ENCODE measurements at regions not wholly inside any gene's neighbourhood (a gene's known extent, or its start where the extent isn't known, plus 50 kb on each side); places are given as distances from the start of the nearest gene placed in this dataset.

DNA sequence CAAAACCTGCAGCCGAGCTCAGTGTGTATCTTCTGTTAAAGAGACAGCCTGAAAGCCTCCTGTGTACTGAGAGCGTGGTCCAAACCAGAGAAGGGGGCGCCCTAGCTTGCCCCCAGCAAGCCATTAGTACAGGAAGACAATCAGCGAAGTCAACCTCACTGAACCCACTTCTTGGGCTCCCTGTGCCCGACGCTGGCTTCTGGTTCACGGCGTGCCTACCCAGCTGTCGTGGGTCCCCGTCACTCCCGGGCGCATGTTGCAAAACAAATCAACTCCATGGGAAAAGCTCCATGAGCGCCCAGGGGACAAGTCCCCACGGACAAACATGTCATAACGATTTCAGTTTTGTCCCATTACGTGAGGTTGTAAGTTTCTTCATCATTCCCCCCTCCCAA is 326.9 kb downstream of the SH3GL2 start:
- no peak for TF ChIP-seq CTCF (IDR thresholded peaks at IDR 0.05; ENCODE audit: low read depth, low read length, missing control alignments)
- in situ Hi-C loops (cut with HindIII; ENCODE audit: low sequenced_read_pairs): no loop called here
- no peak for DNase-seq (ENCODE audit: low read depth)
- H3K4me3 ChIP-seq (ENCODE audit: low read depth, low read length): no peak overlapping the region

DNA sequence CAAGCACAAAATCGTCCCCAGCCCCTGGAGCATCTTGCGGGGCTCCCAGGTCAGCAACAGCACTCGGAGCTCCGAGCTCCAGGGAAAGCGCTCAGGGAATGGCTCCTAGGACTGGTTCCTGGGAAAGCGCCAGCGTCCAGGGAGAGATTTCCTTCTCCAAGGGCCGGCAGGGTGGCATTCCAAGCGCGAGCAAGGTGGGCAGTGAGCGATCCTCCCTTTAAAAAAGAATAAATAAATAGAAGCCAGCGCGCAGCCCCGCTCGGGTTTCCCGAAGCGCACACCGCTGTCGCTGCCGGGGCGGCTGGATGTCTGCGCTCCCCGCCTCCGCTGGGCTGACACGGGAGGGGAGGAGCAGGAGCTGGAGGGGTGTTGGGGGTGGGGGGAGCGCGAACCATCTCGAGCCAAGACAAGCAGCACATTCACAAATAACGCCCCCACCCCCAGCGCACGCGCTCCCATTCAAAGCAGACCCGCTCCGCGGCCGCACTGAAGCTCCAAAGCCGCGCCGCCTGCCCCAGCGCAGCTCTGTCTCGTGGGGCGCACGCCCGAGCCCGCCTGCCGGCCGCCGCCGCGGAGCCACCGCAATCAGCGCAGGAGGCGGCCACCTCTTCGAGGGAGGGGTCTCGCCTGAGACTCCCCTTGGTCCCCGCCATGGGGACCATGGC is 327.4 kb downstream of the SH3GL2 start:
- no peak for DNase-seq (ENCODE audit: low read depth)
- no peak overlapping the region for H3K4me3 ChIP-seq (ENCODE audit: low read depth, low read length)
- in situ Hi-C loops (cut with HindIII; ENCODE audit: low sequenced_read_pairs): no loop called here
- no peak for TF ChIP-seq CTCF (IDR thresholded peaks at IDR 0.05; ENCODE audit: low read depth, low read length, missing control alignments)

DNA sequence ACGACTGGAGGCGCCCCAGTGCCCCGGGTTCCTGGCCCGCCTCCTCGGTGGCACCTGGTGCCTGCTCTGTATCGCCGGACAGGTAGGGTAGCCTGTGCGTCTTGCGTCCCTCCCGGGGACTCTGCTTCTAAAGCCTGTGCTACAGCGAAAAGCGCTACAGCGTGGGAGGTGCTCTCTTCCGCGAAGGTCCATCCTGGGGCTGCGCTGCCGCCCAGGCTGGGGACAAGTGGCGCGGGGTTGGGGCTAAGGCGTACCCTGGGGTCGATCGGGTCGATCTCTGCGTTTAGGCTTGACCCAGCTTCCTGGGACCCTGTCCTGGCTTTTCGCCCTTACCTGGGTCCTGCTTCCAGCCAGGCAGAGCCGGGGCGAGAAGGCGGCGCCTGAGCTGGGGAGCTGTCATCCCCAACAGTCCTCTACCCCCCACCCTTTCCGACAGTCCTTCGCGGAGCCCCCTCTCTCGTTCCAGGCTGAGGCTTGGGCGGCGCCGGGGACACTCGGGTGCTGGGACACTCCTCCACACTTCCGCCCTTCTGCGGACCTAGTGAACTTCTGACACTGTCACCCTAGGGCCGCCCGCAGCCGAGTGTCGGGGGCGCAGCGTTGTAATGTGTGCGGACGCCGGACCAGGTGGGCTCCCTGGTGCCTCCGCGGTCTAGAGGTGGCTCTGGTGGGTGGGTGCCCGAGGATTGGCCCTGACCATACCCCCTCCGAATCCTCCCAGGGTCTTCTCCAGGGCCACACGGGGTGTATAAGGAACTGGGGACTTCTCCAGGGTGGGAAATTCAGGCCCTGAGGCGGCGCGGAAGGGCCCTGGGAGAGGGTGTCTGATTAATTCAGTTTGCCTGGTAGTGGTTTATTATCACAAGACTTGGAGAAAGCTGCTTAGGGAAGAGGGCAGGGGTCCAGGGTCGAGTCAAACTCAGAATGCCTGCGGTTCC is 328.2 kb downstream of the SH3GL2 start:
- TF ChIP-seq CTCF (IDR thresholded peaks at IDR 0.05; ENCODE audit: low read depth, low read length, missing control alignments): no peak
- in situ Hi-C loops (cut with HindIII; ENCODE audit: low sequenced_read_pairs): no loop called here
- H3K4me3 ChIP-seq (ENCODE audit: low read depth, low read length): no peak overlapping the region
- DNase-seq (ENCODE audit: low read depth): no peak

- no peak for TF ChIP-seq CTCF (IDR thresholded peaks at IDR 0.05; ENCODE audit: low read depth, low read length, missing control alignments)
- DNase-seq (ENCODE audit: low read depth): no peak
- in situ Hi-C loops (cut with HindIII; ENCODE audit: low sequenced_read_pairs): no loop called here
- H3K4me3 ChIP-seq (ENCODE audit: low read depth, low read length): no peak overlapping the region
Observed at GRCh38 chr9:17907779-17908508, 329.1 kb downstream of the SH3GL2 start.

- in situ Hi-C loops (cut with HindIII; ENCODE audit: low sequenced_read_pairs): no loop called here
- no peak for DNase-seq (ENCODE audit: low read depth)
- no peak overlapping the region for H3K4me3 ChIP-seq (ENCODE audit: low read depth, low read length)
- TF ChIP-seq CTCF (IDR thresholded peaks at IDR 0.05; ENCODE audit: low read depth, low read length, missing control alignments): no peak
Observed at GRCh38 chr9:17926246-17926645, 347.4 kb downstream of the SH3GL2 start.

GRCh38 chr9:17927616-17928015 is 348.8 kb downstream of the SH3GL2 start:
- no peak overlapping the region for H3K4me3 ChIP-seq (ENCODE audit: low read depth, low read length)
- no peak for TF ChIP-seq CTCF (IDR thresholded peaks at IDR 0.05; ENCODE audit: low read depth, low read length, missing control alignments)
- in situ Hi-C loops (cut with HindIII; ENCODE audit: low sequenced_read_pairs): no loop called here
- DNase-seq (ENCODE audit: low read depth): no peak
